UCSD-AML1 (cell line): ENCODE measurements at regions not wholly inside any gene's neighbourhood (a gene's known extent, or its start where the extent isn't known, plus 50 kb on each side); places are given as distances from the start of the nearest gene placed in this dataset.
"Not testable (repeated sequence)": the region's sequence is repeated elsewhere in the genome, so short reads cannot be mapped to it uniquely, and the experiment has no call there.

Experiments
- DNase-seq: peaks from one replicate; lab custom pipeline; 2025; ENCODE audit not compliant: unreplicated experiment; lab: John Stamatoyannopoulos, UW

- not testable (repeated sequence) for DNase-seq
Observed at GRCh38 chr22:19660583-19660982, 53.7 kb upstream of the SEPTIN5 start.

- no peak for DNase-seq
Observed at GRCh38 chr22:19661156-19661555, 53.1 kb upstream of the SEPTIN5 start.

GRCh38 chr22:19662049-19662684 is 52.1 kb upstream of the SEPTIN5 start:
- DNase-seq = not testable (repeated sequence)

GRCh38 chr22:19663286-19663815 is 51.0 kb upstream of the SEPTIN5 start:
- peak; percentile 28 for DNase-seq

GRCh38 chr22:19663821-19664355 is 50.4 kb upstream of the SEPTIN5 start:
- no peak for DNase-seq

- no peak for DNase-seq
Observed at GRCh38 chr22:19664406-19664805, 49.9 kb upstream of the SEPTIN5 start.
